HepG2 (cell line): ENCODE measurements at regions not wholly inside any gene's neighbourhood (a gene's known extent, or its start where the extent isn't known, plus 50 kb on each side); places are given as distances from the start of the nearest gene placed in this dataset.

Source experiments
- CHD2 ChIP-seq: IDR thresholded peaks from 2 replicates; pipeline ENCODE4 v1.6.1; 2011; ENCODE audit warnings: low read depth, low read length, improper control_type of control experiment
- EZH2 ChIP-seq: conservative IDR thresholded peaks from 2 replicates; pipeline ENCODE4 v1.6.1; 2012; ENCODE audit warnings: mild to moderate bottlenecking, low read depth, low read length, moderate library complexity
- POLR2A ChIP-seq, 2 experiments: IDR thresholded peaks; 2 replicates each; pipeline ENCODE4 v1.6.1; 2011; ENCODE audit warnings: low read depth in 2 of 2, low read length in 2 of 2, mild to moderate bottlenecking in 1 of 2, moderate library complexity in 1 of 2; ENCODE audit not compliant: insufficient read depth in 1 of 2
- RFX5 ChIP-seq: IDR thresholded peaks from 2 replicates; pipeline ENCODE4 v1.6.1; 2011; ENCODE audit warnings: low read depth, low read length, improper control_type of control experiment

DNA sequence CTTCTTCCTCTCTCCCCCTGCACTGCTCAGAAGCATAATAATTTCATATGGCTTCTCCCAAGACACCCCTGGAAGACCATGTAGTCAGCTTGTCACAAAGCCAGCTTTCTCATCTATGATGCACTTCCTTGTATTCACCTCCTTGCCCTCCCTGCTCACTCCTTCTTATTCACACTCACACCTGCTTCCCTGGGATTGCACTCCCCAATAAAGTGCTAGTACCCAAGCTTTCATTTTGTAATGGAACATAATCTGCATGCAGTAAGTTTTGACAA lies 76.9 kb upstream of the FRMD4B start:
- TF ChIP-seq RFX5 = no peak
- no peak for TF ChIP-seq EZH2
- no peak for TF ChIP-seq POLR2A (IDR thresholded peaks at IDR 0.05; ENCODE audit: insufficient read depth in 1 of 2, low read depth in 2 of 2, low read length in 2 of 2)
- no peak for TF ChIP-seq CHD2
